RPMI8226 (cell line): ENCODE measurements at regions not wholly inside any gene's neighbourhood (a gene's known extent, or its start where the extent isn't known, plus 50 kb on each side); places are given as distances from the start of the nearest gene placed in this dataset.
A peak's percentile ranks its signal among the peaks of the same experiment; 100 is the strongest.

Experiments
- DNase-seq: peaks from one replicate; pipeline ENCODE4 v3.0.0-alpha.2; 2015

DNA sequence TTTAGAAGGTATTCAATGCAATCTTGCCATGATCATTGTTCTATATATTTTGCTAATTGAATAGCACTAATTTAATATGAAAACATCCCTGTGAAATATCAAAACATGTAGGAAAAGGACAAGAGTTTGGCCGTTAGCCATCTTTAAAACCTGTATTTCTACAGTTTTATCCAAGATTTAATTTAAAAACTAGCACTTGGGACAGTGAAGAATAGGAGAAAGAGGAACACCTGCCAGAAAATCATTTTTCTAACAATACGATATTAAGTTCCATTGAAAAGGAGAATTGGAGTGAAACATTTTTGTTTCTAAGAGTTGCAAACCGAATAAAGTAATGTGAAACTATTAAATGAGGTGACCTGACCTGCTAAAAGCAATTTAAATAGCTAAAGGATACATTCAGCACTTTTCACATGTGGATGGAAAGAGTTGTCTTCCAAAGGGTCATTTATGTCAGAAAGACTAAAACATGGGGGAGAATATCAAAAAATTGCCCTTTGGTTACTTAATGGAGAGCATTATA is 1673.6 kb upstream of the MIR17HG start:
- DNase-seq = no peak

DNA sequence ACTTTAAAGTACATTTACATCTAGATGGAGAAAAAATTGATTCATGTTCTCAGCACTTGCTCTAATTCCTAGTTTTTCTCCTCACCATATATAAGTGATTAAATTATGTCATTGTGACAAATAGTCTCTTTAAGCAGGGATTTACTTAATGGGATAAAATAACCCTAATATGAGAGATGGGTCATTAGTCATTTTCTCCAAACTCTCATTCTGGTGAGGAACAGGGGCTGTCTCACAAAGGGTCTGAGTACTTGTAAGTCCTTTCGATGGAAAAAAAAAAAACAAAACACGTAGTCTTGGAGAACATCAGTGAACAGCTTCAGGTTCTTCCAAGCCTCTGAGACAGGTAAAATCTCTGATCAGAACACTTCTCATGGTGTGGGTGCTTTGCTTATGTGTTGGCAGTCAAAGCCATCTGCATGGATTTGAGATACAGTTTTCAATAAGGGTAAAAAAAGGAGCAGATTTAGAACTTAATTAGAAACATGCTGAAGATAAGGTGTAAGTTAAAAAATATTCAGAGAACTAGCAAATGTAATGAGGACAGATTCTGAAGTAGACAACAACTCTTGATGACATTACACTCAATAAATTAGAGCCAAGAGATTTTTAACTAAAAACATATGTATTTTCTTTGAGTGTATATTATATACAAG is 1668.9 kb upstream of the MIR17HG start:
- no peak for DNase-seq

DNA sequence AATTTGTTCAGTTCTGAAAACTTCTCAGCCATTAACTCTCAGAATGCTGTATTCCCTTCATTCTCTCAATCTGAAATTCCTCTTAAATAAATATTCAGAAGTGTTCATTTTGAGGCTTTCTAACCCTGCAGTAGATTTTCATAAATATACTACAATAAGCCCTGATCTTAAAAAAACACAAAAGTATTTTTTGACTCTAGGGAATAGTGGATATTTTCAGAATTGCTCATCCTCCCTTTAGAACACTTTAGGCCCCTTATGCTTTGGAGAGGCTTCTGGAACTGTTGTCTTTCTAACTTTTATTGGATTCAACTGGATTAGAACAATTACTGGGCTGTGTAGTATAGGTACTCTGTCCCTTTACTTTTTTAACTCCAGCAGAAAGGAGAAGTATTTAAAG is 1662.6 kb upstream of the MIR17HG start:
- DNase-seq = no peak

DNA sequence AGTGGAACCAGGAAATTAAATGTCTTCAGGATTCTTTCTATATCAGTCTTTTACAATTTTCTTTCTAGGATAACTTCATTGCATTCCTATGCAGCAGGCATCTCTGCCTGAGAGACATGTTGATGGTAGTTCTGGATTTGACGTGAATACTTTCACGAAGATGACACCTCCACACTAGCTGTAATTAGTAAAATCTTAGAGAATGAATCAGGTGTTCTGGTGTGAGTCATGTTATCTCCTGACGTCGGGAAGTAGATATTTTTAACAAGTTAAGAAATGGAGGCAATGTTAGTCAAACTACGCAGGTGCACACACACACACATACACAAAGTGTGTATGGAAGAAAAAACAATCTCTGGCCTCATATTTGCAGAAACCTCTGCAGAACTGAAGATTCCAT is 1661.3 kb upstream of the MIR17HG start:
- DNase-seq = no peak

DNA sequence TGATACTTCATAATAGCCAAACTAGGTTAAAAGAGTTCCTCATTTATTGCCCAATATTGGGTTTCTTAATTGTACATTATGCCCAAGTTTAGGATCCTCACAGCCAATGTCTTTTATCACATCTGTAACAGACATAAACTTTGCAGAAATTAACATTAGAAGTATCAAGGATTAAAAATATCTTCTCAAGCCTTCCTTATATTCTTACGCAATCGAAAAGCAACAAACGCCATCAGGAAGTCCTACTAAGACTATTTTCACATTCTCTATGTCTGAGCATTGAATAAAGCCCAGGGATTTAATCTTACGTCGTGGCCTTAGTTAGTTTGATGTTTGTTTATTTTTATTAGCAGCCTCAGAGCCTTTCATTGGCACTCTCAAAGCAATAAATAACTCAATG is 1660.4 kb upstream of the MIR17HG start:
- DNase-seq = no peak

DNA sequence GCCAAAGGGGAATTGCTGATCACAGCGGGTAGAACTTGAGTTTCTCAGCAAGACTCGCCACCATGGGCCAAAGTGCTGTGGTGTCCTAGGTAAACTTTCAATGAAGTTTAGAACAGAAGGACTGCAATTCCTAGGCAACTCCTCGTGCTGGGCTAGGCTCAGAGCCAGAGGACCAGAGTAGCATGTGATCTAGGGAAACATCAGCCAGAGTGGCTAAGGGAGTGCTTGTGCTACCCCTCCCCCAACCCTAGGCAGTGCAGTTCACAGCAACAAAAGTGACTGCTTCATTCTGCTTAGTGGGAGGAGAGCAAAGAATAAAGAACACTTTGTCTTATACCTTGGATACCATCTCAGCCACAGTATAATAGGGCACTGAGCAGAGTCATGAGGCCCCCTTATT is 1658.6 kb upstream of the MIR17HG start:
- DNase-seq = no peak

DNA sequence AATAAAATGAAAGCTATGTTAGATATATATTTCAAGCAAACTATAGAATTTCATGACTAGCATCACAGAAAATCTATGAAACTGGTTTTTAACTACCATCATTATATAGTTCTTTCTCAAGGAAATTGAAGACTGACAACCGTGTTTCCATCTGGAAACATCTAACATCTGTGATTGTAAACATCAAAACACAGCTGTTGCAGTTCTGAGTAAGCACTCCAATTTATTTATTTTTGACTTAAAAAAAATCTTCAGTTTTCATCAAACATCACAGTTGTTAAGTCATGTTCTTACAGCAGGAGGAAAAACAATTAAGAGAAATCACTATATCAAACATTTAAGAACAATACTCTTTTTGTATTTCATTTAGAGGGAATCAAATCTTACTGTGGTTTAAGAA is 1653.0 kb upstream of the MIR17HG start:
- DNase-seq = no peak

DNA sequence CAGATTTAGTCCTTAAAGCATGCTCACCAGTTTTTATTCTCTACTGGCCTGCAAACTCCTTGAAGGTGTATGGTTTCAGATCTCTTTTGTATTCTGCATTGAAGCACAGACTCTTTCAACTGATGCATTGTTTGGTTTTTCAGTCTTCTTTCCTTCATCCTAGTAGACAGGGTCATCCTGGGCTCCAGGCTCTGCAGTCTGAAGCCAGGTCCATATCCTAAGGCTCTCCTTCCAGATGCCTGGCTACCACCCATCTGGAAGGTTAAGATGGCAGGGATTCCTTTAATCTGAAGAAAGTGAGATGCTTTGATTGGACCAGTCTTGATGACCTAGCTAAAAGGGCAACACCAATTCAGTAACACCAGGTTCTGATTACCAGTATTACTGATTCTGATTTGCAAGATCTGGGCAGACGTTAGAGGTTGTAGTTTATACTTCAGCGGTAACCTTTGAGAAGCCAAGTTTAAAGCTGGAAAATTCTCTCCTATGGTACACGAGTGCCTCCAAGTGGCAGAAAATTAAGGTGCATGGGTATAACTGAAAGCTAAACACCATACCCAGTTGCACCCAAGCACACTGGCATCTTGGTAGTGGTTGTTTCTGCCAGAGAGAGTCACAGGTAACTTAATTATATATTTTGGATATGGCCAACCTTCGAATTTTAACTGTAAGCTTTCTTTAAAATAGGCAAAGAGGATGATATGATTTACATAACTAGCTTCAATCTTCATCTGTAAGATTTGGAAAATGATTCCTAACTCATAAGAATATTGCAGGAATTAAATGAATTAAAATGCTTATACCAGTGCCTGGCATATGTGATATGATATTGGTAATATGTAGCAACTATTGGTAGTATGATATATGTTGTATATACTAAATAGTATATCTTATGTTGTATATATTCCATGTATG is 1651.9 kb upstream of the MIR17HG start:
- peak; percentile 25 for DNase-seq

DNA sequence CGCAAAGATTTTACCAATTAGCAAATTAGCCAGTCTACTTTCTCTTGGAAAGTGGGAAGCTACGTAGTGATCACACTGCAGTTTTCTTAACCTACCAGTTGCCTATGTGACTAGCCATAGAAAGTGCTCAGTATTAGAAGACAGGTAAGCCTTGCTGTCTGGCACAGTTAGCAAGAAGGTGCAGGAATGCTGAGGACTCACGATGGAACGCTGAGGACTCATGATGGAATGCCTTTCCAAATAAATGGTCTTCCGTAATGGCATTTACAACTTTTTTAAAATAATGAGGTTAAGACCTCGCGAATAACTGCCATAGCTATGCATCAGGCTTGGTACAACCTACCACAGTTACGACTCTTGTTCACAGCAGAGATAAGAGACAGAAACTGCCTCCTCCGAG is 1645.6 kb upstream of the MIR17HG start:
- DNase-seq = no peak

DNA sequence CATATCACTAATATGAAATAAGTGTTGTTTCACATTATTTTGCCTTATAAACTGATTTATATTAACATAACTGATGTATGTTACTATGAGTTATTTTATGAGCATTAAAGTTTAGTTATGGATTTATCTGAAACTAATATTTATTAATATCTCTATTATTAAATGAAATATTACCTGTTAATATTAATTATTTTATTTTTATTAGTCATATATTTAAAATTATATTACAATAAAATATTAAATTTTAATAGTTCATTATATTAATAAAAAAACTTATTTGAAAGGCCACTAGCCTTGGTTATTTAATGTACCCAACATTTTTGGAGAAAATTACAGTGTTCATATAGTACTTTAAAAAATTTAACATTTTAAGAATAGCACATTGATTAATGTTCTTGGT is 1643.4 kb upstream of the MIR17HG start:
- no peak for DNase-seq

DNA sequence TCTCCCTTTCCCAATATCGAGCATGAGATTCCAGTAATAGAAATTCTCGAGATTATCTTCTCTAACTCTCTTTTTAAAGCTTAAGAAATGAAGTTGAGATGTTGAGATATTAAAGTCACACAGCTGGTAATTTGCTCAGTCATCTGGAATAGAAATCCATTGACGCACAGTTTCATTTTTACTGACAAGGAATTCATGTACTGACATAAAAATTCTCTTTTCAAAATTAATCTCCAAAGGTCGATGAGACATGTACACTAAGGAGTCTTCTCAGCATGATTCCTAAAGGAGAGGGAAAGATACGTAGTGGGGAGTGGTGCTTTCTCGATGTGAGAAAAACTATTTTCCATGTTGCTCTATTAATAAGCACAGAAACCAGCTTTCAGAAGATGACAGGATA is 1639.5 kb upstream of the MIR17HG start:
- no peak for DNase-seq

DNA sequence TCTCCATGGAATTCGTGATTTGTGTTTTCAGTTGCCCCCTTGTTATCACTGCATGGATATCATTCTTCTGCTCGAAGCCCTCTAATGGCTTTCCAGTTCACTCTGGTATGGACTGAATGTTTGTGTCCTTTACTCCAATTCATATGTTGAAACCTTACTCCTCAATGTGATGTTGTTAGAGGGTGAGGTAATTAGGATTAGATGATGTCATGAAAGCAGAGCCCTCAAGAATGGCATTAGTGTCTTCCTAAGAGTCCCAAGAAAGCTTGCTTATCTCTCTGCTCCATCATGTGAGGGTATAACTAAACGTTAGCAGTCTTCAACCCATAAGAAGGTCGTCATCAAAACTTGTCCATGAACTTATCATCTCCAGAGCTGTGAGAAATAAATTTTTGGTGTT is 1626.3 kb upstream of the MIR17HG start:
- no peak for DNase-seq

DNA sequence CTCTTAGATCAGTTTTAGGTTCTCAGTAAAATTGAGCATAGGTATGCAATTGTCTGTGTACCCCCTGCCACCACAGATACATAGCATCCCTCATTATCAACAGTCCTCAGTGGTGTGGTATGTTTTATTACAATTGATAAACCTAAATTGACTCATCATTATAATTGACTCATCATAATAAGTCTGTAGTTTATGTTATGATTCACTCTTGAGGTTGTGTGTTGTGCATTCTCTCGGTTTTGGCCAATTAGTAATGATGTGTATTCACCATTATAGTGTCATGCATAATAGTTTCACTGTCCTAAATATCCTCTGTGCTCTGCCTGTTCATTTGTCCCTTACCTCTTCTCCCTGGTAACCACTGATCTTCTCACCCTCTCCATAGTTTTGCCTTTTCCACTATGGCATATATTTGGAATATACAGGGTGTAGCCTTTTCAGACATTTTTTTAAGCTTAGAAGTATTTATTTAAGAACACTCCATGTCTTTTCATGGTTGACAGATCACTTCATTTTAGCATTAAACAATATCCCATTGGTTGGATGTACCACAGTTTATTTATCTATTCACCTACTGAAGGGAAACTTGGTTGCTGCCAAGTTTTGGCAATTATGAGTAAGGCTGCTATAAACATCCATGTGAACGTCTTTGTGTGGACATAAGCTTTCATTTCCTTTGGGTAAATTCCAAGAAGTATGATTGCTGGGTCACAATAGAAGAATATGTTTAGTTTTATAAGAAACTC is 1620.6 kb upstream of the MIR17HG start:
- no peak for DNase-seq

DNA sequence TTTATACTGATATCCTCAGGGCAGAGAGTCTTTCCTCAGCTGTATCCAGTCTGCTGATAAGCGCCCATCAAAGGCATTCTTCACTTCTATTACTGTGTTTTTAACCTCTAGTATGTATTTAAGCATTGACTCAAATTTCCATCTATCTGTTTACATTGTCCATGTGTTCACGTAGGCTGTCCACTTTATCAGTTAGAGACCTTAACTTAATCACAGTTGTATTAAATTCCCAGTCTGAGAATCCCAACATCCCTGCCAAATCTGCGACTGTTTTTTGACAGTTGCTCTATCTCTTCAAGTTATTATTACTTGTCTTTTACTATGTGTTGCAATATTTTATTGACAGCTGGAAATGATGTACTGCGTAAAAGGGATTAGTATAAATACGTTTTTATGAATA is 1613.7 kb upstream of the MIR17HG start:
- DNase-seq = no peak

DNA sequence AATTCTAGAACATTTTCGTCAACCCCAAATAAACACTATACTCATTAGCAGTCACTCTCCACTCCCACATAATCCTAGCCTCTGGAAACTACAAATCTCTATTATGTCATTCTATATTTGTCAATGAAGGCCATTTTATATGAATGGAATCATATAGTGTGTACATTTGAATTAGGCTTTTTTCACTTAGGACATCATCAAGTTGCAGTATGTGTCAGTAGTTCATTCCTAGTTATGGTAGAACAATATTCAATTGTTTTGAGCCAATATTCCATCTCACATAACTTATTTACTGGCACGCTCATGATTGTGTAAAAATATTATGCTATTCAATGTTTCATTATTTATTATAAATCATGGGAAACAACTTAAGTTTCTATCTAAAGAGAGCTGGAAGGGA is 1610.4 kb upstream of the MIR17HG start:
- DNase-seq = no peak

DNA sequence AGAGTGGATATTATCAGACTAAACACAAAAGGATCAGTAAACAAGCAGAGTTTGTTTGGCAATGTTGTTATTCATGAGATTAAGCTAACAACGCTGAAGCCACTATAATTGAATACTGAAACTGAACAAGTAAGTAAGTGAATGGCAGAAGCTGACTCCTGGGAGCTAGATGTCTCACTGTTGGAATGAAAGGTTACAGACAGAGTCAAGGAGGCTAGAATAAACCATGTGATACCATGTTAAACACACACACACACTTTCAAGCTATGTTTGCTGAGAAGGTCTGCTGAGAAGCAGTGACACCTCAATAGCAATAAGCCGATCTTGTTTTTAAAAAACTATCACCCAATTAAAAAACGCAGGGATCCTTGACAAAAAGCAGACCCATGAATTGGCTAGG is 1609.4 kb upstream of the MIR17HG start:
- no peak for DNase-seq

DNA sequence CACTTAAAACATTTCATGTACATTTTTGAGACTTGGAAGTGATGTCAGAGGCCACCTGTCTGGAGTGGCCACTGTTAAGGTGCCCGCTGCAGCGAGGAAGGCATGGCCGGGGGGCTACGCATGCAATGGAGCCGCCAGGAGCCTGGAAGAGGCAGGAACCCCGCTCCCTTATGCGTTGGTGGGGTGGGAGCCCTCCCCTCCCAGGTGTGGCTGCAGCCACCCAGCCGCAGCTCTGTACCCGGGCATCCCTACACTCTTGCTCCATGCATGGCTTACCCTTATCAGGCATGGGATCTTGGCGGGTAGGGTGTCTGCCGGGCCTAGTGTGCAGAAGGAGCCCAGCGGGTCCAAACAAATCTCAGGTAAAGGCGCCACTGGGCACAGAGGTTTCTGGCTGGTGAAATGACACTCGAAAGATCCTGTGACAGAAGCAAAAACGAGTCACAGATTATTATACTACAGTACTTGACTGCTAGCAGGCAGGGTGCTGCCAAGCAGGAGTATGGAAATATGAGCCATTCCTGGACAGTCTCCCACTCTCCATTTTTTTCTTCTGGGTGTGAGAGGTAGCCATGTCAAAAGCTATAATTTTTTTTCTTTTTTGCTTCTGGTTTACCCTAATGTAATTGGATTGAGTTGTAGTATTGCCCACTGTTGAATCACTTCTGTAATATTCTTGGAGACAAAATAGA is 1606.3 kb upstream of the MIR17HG start:
- DNase-seq = no peak

DNA sequence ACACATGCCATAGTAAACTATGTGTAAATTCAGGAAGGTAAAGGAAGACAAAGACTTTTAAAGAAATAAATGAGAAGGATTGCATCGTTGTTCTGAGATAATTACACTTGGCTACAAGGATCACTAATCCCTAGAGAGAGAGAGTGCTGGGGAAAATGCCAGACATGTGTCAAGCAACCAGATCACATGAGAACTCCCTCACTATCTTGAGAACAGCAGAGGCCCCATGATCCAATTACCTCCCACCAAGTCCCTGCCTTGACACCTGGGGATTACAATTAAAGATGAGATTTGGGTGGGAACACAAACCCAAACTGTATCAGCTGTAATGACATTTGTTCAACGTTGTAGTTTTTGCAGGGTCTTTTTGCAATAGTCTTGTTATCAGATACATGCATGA is 1600.9 kb upstream of the MIR17HG start:
- DNase-seq = no peak

DNA sequence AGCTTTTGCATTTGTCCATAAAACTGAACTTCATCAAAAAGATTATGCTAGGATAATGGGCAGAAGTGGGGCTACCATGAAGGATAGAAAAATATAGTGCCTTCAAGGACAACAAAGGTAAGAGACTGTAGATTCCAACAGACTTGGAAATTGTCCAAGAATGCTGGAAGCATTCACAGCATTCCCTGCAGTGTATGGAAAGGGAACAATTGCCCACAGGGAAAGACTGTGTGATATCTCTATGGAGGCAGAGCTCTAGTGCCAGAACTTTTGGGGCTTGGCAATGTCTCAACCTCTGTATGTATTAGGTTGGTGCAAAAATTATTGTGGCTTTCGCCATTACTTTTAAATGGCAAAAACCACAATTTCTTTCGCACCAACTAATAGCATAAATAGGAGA is 1598.8 kb upstream of the MIR17HG start:
- no peak for DNase-seq

DNA sequence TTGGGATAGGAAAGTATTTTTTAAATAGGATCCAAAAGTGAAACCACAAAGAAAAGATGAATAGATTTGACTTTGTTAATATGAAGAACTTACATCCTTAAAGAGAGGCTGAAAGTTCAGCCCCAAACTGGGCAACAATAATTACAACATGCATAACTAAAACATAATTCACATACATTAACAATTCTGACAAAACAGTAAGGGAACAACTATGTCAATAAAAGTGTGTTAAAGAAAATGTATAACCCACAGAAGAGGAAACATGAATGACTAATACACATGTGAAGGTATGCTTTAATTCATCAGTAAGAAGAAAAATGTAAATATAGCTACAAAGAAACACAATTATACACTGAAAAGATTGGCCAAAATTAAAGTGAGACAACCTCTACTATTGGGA is 1597.6 kb upstream of the MIR17HG start:
- DNase-seq = no peak

DNA sequence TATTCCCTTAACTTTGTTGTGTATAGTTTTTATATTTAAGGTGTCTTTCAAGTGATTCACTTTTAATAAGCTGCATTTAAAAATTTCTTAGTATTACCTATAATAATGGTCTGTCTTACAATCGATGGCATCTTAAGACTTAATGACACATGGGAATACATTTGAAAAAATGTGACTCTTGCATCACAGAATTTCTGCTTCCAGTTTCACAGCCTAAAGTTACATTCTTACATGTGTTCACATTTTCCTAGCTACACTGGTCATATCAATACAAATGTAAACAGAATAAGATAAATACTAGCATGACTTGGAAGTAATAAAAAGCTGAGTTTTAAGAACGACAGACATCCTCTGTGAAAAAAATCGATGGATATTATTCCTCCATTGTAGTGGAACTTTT is 1597.1 kb upstream of the MIR17HG start:
- no peak for DNase-seq

DNA sequence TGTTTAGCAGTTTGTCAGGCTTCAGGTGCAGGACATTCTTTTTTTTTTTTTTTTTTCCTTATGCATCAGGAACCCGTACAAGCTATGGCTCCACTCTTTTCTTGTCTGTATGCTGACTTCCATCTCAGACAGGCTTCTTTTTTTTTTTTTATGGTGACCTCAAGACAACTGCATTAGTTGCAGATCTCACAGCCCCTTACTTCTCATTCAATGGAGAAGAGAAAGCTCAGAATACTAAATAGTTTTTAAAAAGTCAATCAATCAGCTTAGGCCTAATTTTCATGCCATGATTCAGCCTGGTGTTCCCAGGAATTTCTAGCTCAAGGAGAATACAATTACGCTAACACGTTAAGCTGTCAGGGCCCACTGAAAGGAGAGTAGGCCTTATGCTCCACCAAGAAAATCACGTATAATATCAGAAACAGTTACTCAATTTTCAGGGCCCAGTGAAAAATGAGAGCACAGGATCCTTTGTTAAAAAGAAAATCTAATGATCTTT is 1596.0 kb upstream of the MIR17HG start:
- DNase-seq = no peak

DNA sequence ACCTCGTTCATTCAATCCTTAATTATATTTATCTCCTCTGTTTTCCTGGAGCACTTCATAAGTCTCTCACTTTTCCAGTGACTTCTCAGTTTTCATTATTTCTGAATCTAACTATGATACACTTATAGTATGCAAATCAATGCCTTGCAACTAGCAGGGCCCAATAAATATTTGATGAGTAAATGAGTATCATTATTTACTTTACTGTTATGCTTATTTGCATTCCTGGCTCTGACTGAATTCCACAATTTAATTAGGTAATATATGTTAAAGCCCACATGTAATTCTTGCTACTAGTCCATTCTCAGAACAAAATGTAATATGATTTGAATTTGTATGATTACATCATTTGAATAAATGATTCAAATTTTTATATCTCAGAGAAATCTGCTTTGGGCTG is 1595.1 kb upstream of the MIR17HG start:
- no peak for DNase-seq
